K562 (cell line): ENCODE measurements at regions not wholly inside any gene's neighbourhood (a gene's known extent, or its start where the extent isn't known, plus 50 kb on each side); places are given as distances from the start of the nearest gene placed in this dataset.

Source experiments
- ATAC-seq: fragments of 200-7000 bp; cut with Tn5 transposase; 3 replicates; pipeline ENCODE4 v1.9.1; 2020; ENCODE audit warnings: moderate library complexity
- BruUV-seq: library from RNA; stranded (reverse); fragments of 400-500 nt; replicated peaks from 2 replicates; lab custom pipeline; 2021; lab: Mats Ljungman, UMichigan
- CTCF ChIA-PET: fragments of 300-600 bp; formaldehyde crosslinking; extraction: SDS; loops from one replicate; lab custom pipeline; 2021; ENCODE audit warnings: low intra/inter-chr PET ratio; lab: Yijun Ruan, JAX
- POLR2A ChIA-PET: fragments of 300-600, 350-650 bp; sonication (Branson Sonifier 250); formaldehyde crosslinking; extraction: SDS; loops from one replicate; lab custom pipeline; 2021; ENCODE audit warnings: antibody characterized with exemption, inconsistent platforms; lab: Yijun Ruan, JAX
- DNase-seq, 4 experiments: peaks; one replicate each; pipeline versions ENCODE4 v3.0.0 to v3.0.0-alpha.2; 2011 to 2018; ENCODE audit warnings: low spot score in 3 of 4, mixed read lengths in 3 of 4; ENCODE audit errors: extremely low read depth in 1 of 4
- FAIRE-seq: peaks from 2 replicates; lab custom pipeline; 2011; peaks lifted over from hg19 to GRCh38; lab: Jason Lieb, UNC
- H2AFZ ChIP-seq: 2 replicates; pipeline ENCODE4 v1.6.0; 2011; ENCODE audit warnings: low read depth, low read length, control low read depth, inconsistent platforms
- H3K27ac ChIP-seq: fragments of 200-600 bp; 3 replicates; pipeline ENCODE4 v1.8.0; 2011; ENCODE audit warnings: low read depth, mild to moderate bottlenecking, control low read depth, inconsistent platforms, low read length, moderate library complexity, mixed read lengths; ENCODE audit errors: extremely low read depth
- H3K27me3 ChIP-seq, 2 experiments: fragments of 300-600 bp in 1 of 2; 2 replicates in 1 of 2; 3 replicates in 1 of 2; pipeline versions ENCODE4 v1.6.0 to v1.8.0; 2011; ENCODE audit warnings: inconsistent platforms in 2 of 2, low read length in 2 of 2, mild to moderate bottlenecking in 1 of 2, mixed read lengths in 1 of 2, moderate library complexity in 1 of 2; ENCODE audit not compliant: control insufficient read depth in 2 of 2, insufficient read depth in 2 of 2
- H3K36me3 ChIP-seq: fragments of 300-600 bp; 3 replicates; pipeline ENCODE4 v1.8.0; 2011; ENCODE audit warnings: mild to moderate bottlenecking, low read length, inconsistent platforms; ENCODE audit not compliant: control insufficient read depth, insufficient read depth
- H3K4me1 ChIP-seq, 2 experiments: fragments of 200-600 bp in 1 of 2; replicated peaks in 1 of 2; 2 replicates in 1 of 2; 3 replicates in 1 of 2; pipeline versions ENCODE4 v1.5.1 to v1.8.0; 2011; ENCODE audit warnings: inconsistent platforms in 2 of 2, low read length in 2 of 2, mild to moderate bottlenecking in 1 of 2, mixed read lengths in 1 of 2, moderate library complexity in 1 of 2; ENCODE audit not compliant: control insufficient read depth in 2 of 2, insufficient read depth in 2 of 2
- H3K4me2 ChIP-seq: 2 replicates; pipeline ENCODE4 v1.6.1; 2011; ENCODE audit warnings: low read length, control low read depth, inconsistent platforms, mixed read lengths; ENCODE audit not compliant: insufficient read depth
- H3K4me3 ChIP-seq: fragments of 200-600 bp; sonication (generic), shearing (Covaris generic); 2 replicates; pipeline ENCODE4 v1.5.1; 2016; ENCODE audit warnings: control low read depth, inconsistent platforms
- H3K79me2 ChIP-seq: fragments of 200-600 bp; 3 replicates; pipeline ENCODE4 v1.8.0; 2011; ENCODE audit warnings: low read length, inconsistent platforms; ENCODE audit not compliant: control insufficient read depth, insufficient read depth
- H3K9ac ChIP-seq, 2 experiments: 2 replicates each; pipeline versions ENCODE4 v1.6.0 to v1.6.1; 2011; ENCODE audit warnings: low read depth in 2 of 2, low read length in 2 of 2, control low read depth in 1 of 2, inconsistent platforms in 1 of 2, mild to moderate bottlenecking in 1 of 2, mixed read lengths in 1 of 2; ENCODE audit not compliant: insufficient read depth in 1 of 2
- H3K9me1 ChIP-seq: one replicate; pipeline ENCODE4 v1.6.0; 2011; ENCODE audit warnings: inconsistent platforms, mild to moderate bottlenecking, low read length, moderate library complexity; ENCODE audit not compliant: control insufficient read depth, insufficient read depth
- H3K9me3 ChIP-seq: replicated peaks from 2 replicates; pipeline ENCODE4 v1.5.1; 2011; ENCODE audit warnings: low read depth, low read length, inconsistent platforms; ENCODE audit not compliant: control insufficient read depth, insufficient read depth
- H4K20me1 ChIP-seq: replicated peaks from 2 replicates; pipeline ENCODE4 v1.6.1; 2011; ENCODE audit warnings: low read length, inconsistent platforms, mixed read lengths; ENCODE audit not compliant: control insufficient read depth, insufficient read depth
- BCL6 ChIP-seq: fragments of 250-450 bp; sonication (Bioruptor Pico); IDR thresholded peaks from 2 replicates; pipeline ENCODE4 v1.4.0; 2020
- BDP1 ChIP-seq: IDR thresholded peaks from 3 replicates; pipeline ENCODE4 v1.6.1; 2011; ENCODE audit not compliant: insufficient read length, insufficient read depth
- BRF2 ChIP-seq: IDR thresholded peaks from 3 replicates; pipeline ENCODE4 v1.6.1; 2011; ENCODE audit warnings: borderline replicate concordance, mild to moderate bottlenecking; ENCODE audit not compliant: insufficient read length, insufficient read depth
- C11orf30 ChIP-seq: fragments of 450-650 bp; IDR thresholded peaks from 2 replicates; pipeline ENCODE4 v1.6.1; 2016; ENCODE audit warnings: low read depth, mild to moderate bottlenecking
- CBFA2T3 ChIP-seq: fragments of 450-650 bp; IDR thresholded peaks from 2 replicates; pipeline ENCODE4 v1.6.1; 2017
- CBFB ChIP-seq: sonication (generic); formaldehyde crosslinking; IDR thresholded peaks from 2 replicates; pipeline ENCODE4 v1.4.0; 2020; ENCODE audit warnings: mild to moderate bottlenecking, missing genetic modification reagents
- CBX5 ChIP-seq: IDR thresholded peaks from 2 replicates; pipeline ENCODE4 v1.6.1; 2014; ENCODE audit warnings: low read depth, borderline replicate concordance
- EP300 ChIP-seq: IDR thresholded peaks from 2 replicates; pipeline ENCODE4 v1.6.1; 2012; ENCODE audit warnings: low read length, improper control_type of control experiment
- FOXK2 ChIP-seq, 2 experiments: fragments of 450-650 bp; IDR thresholded peaks in 1 of 2; conservative IDR thresholded peaks in 1 of 2; 2 replicates each; pipeline ENCODE4 v1.6.1; 2016; ENCODE audit warnings: low read depth in 2 of 2, mild to moderate bottlenecking in 1 of 2
- GATAD2B ChIP-seq: fragments of 450-650 bp; IDR thresholded peaks from 2 replicates; pipeline ENCODE4 v1.6.1; 2017; ENCODE audit warnings: mild to moderate bottlenecking, borderline replicate concordance
- HEY1 ChIP-seq: fragments of 250-450 bp; sonication (Bioruptor Pico); IDR thresholded peaks from 2 replicates; pipeline ENCODE4 v1.5.0; 2020; ENCODE audit warnings: mild to moderate bottlenecking, moderate library complexity, borderline replicate concordance
- MAFG ChIP-seq: fragments of 450-650 bp; conservative IDR thresholded peaks from 2 replicates; pipeline ENCODE4 v1.6.1; 2016; ENCODE audit warnings: missing genetic modification characterization, missing compliant biosample characterization
- POLR2AphosphoS2 ChIP-seq: IDR thresholded peaks from 2 replicates; pipeline ENCODE4 v1.6.1; 2012; ENCODE audit warnings: low read length, improper control_type of control experiment
- RREB1 ChIP-seq: fragments of 250-450 bp; sonication (Bioruptor Pico); IDR thresholded peaks from 2 replicates; pipeline ENCODE4 v1.4.0; 2020
- ZBTB17 ChIP-seq: fragments of 450-650 bp; formaldehyde crosslinking; IDR thresholded peaks from 2 replicates; pipeline ENCODE4 v1.4.0; 2020; ENCODE audit warnings: mild to moderate bottlenecking
- ZNF274 ChIP-seq: IDR thresholded peaks from 2 replicates; pipeline ENCODE4 v1.6.1; 2011; ENCODE audit warnings: low read depth, mild to moderate bottlenecking, low read length, moderate library complexity, borderline replicate concordance
- ZNF316 ChIP-seq: fragments of 450-650 bp; IDR thresholded peaks from 2 replicates; pipeline ENCODE4 v1.6.1; 2016
- WGBS: fragments of 100-300 bp; shearing (Covaris generic); methylation state at CpG from one replicate; pipeline ENCODE4 v1.1.6; 2016; ENCODE audit warnings: low coverage, mixed read lengths; ENCODE audit not compliant: insufficient coverage; ENCODE audit errors: missing lambda C conversion rate; 5-methylcytosine and 5-hydroxymethylcytosine counted together
- in situ Hi-C: fragments of 300-500 bp; cut with MboI; formaldehyde crosslinking; loops from 4 replicates; pipeline ENCODE4 v1.15.0; 2018; ENCODE audit warnings: inconsistent platforms, mixed read lengths
- intact Hi-C: fragments of 100-400 bp; cut with micrococcal nuclease; formaldehyde crosslinking; loops from 2 replicates; pipeline ENCODE4 v1.14.2; 2022

GRCh38 chr5:2027790-2028189, 145.1 kb upstream of the IRX4 start:
- no peak overlapping the region for H3K4me2 ChIP-seq
- no peaks in the 10 kb centered on the region for H3K4me1 ChIP-seq
- intact Hi-C loops (no loop called here), in situ Hi-C loops (no loop called here)
- FAIRE-seq, result no peak
- POLR2A ChIA-PET, result interaction anchor here (0.6 kb wide), 1 partner anchor 256 kb away, joined by 3 read pairs; no protein-coding TSS in a partner anchor
- ATAC-seq, result no peak
- no peaks in the 10 kb centered on the region for H3K79me2 ChIP-seq
- no peak overlapping the region for H2AFZ ChIP-seq
- no peaks in the 10 kb centered on the region for H3K36me3 ChIP-seq
- no peak overlapping the region for H3K27ac ChIP-seq
- H3K27me3 ChIP-seq, result peaks cover 0 to 20% of the 10 kb centered on the region in 2 experiments; a peak in 3 of 5 replicates
- no peak overlapping the region for H3K9ac ChIP-seq
- CTCF ChIA-PET, result no interaction called here
- no peaks in the 10 kb centered on the region for H3K9me1 ChIP-seq
- DNase-seq, result no peak
- WGBS, result 0% methylated on average over 2 of the region's 2 CpGs
- H3K9me3 ChIP-seq, result no peaks in the 10 kb centered on the region
- H4K20me1 ChIP-seq, result no peaks in the 10 kb centered on the region
- no peak overlapping the region for H3K4me3 ChIP-seq
- no TSS peak for BruUV-seq
- TF ChIP-seq ZNF316 (peak; percentile 76), BCL6 (CRISPR knock-in tag) (no peak), C11orf30 (peak; percentile 36; the same call in 1 of the 2 replicates), BRF2 (no peak), BDP1 (no peak), POLR2AphosphoS2 (no peak), ZNF274 (no peak), RREB1 (CRISPR knock-in tag) (no peak), FOXK2 (conservative IDR thresholded peaks at IDR 0.05 in 1 of 2, IDR thresholded peaks at IDR 0.05 in 1 of 2; ENCODE audit: low read depth in 2 of 2) (no peak), EP300 (no peak), CBX5 (no peak), CBFA2T3 (no peak), ZBTB17 (CRISPR knock-in tag) (no peak), CBFB (CRISPR knock-in tag) (no peak), GATAD2B (no peak), MAFG (tag) (0 out of 2 replicates have a peak, but pooled peaks have one; percentile 19), HEY1 (CRISPR knock-in tag) (no peak)
